DMS153 treated with DMSO at 0.1 percent for 48 hours (cell line): ENCODE measurements at regions not wholly inside any gene's neighbourhood (a gene's known extent, or its start where the extent isn't known, plus 50 kb on each side); places are given as distances from the start of the nearest gene placed in this dataset.

ENCODE experiments used
- DNase-seq: peaks from one replicate; lab custom pipeline; 2025; ENCODE audit not compliant: unreplicated experiment; lab: John Stamatoyannopoulos, UW

DNA sequence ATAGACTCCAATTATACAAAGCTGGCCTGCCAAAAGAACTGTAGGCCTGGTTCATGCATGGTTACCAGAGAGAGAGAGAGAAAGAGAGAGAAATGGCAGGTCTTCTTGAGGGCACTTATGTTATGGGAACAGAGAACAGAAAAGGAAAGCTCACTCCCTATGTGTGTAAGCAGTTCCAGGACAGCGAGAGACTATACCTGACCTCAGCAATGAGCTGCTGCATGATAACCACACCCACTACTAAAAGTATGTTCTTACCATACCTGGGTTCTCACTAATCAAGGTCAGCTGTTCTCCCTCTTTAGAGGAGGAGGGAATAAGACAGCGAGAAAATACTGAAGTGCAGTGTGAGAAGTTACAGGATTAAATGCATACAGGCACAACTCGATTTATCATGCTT lies 583.3 kb downstream of the GBA3 start:
- no peak for DNase-seq

DNA sequence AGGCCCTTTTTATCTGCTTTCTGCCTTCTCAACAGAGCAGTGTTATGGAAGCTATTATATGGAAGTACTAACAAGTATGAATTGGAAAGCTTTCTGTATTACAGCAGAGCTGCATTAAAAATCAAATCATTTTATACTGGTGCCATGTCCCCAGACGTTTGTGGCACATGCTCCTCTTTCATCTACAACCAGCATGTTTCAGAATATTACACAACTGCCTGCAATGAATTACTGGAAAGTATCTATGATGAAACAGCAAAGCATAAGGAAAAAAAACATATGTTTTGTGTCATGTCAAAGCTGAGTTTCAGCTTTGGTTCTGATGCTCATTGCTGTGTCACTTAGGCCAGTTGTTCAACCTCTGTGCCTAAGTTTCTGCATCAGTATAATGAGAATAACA lies 576.8 kb downstream of the GBA3 start:
- no peak for DNase-seq

DNA sequence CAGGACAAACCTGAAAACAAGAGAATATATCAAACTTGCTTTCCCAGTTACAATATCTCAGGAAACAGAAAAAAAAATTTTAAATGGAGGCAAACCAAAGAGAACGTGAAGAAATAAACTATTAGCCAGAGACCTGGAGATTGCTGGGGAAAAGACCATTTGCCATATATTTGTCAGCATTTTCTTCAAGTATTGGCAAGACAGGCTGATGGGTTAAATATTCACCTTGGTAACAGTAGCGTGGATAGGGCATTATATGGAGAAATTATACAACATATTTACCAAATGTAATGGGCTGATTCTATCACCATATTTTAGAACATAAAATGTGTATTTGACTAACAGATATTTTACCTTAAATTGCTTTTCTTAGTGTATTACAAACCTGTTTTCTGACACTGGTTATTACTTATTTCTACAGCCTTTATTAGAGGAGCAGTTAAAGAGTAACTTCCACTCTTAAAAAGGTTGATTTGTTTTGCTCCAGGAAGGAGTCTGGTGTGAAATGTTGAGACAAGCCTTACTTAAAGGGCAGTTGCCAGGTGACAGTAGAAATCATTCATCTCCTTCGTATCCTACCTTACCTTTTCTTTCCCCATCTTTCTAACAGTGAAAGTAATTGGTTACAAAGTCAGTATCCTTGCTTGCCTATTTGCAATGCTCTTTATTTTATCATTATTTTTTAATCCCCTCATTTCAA lies 575.5 kb downstream of the GBA3 start:
- no peak for DNase-seq

DNA sequence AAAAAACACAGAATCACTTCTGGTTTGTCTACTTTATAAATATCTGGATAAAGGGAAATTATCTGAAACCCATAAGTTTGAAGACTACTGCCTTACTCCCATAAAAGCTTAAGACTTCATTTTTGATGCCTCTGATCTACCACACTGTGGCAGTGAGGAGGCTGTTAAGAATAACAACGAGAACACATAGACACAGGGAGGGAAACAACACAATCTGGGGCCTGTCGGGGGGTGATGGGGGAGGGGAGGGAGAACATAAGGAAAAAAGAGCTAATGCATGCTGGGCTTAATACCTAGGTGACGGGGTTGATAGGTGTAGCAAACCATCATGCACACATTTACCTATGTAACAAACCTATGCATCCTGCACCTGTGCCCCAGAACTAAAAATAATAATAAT lies 573.7 kb downstream of the GBA3 start:
- no peak for DNase-seq

DNA sequence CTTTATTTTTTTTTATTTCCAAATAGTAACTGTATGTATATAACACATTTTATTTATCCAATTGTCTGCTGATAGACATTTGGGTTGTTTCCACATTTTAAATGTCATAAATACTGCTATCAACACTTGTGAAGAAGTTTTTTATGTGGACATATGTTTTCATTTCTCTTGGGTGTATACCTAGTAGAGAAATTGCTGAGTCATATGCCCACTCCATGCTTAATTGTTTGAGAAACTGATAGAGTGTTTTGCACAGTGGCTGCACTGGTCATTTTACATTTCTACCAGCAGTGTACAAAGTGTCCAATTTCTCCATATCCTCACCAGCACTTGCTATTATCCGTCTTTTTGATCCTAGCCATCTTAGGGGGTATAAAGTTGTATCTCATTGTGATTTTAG lies 567.8 kb downstream of the GBA3 start:
- no peak for DNase-seq

DNA sequence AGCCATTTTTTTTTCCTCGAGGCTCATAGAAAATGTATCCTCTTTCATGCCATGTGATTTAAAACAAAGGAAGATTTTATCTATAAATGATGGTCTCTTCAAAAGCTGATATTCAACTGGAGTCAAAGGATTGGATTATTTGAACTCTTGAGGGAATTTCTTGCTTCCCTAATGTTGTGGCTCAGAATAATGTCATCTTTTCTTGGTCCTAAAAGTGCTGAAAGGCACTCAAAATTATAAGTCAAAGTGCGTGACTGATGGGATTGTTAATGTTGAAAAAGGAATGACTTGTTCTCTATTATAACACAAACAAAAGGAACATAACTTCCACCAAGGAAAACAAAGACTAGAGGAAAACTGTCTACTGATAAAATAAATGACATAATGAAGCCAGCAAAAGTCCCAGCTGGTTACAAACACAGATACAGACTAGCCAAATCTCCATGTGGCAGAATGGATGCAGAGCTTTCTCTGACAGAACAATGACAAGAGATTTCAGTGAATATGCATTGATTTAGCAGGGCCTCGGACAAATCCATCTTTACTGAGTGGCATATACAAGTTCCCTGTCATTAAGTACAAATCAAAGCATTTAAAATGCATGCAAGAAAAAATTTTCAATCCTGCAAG lies 552.6 kb downstream of the GBA3 start:
- no peak for DNase-seq

DNA sequence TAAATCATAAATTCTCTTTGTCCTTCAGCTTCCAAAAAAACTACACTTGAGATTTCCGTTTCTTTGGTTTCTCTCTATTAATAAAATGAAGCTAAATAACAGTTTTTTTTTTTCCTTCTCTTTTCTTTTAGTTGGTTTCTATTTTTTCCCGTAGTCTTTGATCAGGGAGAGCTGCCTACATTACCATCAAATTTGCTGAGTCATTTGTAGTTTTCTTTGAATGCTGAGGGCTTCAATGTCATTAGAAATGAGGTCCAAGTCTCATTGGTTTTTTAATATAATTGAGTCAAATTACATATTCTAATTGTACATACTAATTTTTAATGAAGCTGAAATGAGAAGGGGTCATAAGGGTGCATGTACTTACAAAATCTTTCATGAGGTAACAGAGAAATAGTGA lies 550.2 kb downstream of the GBA3 start:
- DNase-seq = no peak

DNA sequence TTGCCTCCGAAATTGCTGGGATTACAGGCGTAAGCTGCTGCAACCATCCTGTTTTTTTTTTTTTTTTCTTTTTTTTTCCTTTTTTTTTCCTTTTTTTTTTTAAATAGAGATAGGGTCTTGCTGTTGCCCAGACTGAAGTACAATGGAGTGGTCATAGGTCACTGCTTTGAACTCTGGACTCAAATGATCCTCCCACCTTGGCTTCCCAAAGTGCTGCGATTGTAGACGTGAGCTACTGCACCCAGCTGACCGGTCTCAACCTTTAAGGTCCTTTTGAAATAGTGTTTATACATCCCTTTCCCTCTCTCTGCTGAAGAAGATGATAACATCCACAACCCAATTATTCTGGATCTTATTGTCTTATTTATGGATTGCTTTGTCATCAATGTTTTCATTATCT lies 548.7 kb downstream of the GBA3 start:
- DNase-seq = no peak

DNA sequence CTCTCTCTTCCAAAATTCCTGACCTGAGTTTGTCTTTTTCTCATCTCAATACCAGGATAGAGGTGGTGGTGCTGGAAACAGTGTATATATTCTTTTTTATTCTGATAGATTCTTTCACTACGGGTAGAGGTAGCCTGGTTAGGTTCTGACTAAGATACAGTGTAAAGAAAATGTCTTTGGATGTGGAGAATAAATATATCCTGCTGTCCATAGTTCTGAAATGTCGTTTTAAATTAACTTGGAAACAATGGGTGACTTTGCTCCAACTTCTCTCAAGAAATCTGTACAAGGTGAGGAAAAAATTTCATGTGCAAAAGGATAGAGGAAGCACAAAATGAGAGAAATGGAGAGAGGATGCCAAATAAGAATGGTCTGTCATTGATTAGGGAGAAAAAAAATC lies 546.1 kb downstream of the GBA3 start:
- no peak for DNase-seq

DNA sequence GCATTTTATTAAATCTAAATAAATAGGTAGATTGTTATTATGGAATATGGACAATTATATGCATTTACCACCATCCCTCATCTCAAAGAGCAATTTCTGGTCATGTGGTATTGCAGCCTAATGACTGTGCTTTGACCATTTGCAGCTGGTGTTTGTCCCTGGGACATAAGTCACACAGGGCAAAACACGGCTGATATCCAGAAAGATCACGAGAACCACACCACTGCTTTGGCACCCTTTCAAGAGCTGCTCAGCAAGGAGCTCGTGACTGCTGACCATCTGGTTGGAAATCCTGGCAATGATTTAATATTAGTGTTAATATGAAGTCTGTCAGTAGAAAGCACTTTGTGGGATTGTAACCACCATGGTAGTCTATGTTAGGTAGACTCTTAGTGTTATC lies 545.0 kb downstream of the GBA3 start:
- no peak for DNase-seq

DNA sequence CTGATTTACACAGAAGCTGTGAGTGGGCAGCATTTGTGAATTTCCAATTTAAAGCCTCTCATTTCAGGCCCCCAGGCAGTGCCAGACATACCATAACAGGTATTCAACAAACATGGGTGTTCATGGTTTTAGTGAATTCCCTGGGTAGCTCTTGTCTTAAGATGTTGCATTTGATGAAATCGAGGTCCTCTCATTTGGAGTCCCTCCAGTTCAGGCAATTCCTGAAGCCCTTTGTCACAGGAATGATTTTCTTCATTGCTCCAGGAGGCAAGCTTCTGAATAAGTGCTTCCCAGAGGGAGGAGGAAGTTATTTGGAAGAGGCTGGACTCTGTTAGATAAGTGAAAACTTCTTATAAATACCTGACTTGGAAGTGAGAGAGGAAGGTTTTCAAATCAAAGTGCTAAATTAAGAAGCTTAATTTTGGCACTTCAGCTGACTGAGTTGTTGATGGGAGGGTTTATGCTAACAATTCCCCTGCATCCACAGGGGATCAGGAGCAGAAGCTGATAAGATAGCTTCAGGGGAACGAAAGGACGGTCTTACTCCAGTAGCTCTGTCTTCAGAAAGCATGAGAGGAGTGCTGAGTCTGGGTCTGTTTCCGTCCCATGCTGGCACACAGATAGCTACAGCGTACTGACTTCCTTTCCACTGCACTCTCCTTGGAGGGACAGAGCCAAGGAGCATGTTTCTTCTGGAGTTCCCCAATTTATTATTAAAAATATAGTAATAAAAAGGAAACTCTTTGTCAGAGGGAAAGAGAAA lies 543.1 kb downstream of the GBA3 start:
- DNase-seq = no peak

DNA sequence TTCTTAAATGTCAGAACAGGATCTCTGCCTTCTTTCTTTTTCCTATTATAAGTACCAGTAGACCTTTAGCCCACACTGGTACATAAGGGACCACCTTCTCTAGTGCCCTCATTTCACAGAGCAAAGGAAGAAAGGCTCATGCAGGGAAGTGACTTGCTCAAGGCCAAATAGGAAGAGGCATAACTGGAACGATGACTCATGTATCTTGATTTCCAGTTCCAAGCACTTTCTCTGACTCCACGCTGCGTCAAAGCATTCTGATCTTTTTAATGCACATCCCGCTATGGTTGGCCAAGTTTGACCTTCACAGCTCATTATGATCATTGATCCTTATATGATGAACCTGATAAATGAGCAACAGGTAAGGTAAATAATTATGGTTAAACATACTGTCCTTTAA lies 542.0 kb downstream of the GBA3 start:
- DNase-seq = no peak

DNA sequence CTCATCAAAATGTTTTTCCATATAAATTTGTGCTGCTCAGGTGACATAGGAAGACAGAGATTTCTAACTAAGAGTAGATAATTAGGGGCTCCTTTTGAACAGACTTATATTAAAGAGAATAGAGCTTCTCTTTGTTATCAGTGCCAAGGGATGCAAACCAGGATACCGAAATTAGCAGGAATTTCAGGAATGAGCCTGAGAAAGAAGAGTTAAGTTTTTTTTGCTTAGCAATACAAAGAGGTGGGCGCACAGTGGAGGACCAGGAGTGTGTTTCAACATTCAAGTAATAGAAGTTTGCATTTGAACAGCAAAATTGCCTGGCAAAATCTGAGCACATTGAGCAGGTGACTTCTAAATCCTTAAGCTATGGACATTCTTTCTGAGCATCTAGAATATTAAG lies 541.3 kb downstream of the GBA3 start:
- DNase-seq = no peak

DNA sequence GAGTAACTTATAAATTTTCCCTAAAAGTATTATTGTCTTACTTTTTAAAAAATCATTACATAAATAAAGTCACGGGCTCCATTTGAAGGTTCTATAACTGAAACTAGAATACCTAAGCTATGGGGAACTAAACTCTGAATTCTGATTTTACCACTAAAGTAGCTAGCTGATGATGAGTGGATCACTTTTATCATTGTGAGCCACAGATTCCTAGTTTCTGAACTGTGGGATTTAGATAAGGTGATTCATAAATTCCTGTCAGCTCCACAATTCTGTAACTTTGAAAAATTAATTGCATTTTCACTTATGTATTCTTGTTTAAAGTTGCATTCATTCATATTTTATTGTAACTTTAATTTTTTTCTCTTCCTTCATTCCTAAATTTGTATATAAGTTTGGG lies 540.9 kb downstream of the GBA3 start:
- no peak for DNase-seq

DNA sequence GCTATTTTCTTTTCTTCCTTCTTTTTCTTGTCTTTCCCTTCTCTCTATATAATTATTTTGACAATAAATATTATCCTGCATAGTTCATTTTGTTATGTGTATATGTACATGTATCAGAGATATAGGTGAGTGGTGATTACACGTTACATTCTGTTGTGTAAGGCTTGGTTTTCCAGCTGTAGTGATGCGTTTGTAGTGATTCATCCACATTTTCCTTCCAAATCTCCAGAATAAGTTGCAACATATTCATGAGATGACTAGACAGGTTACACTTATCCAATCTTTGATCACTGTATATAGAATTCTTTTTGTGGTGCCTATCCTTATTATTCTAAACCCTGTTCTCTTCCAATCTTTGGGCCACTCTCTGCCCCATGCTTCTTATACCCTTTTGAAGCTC lies 540.2 kb downstream of the GBA3 start:
- DNase-seq = no peak

DNA sequence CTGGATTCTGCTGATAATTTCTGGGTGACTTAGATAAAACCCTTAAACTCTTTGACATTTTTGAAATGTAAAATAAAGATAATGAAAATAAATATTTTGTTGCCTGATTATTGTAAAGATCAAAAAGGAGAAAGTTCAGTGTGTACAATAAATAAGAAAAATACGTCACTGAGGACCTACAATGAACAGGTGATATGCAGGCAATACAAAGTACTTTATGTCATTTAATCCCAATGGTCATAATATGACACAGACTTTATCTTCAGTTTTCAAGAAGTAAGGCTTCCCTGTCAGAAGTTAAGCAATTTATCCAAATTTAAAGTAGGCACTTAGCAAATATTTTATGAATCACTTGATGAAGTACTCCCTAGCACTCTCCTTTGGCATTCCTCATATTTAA lies 532.8 kb downstream of the GBA3 start:
- no peak for DNase-seq

DNA sequence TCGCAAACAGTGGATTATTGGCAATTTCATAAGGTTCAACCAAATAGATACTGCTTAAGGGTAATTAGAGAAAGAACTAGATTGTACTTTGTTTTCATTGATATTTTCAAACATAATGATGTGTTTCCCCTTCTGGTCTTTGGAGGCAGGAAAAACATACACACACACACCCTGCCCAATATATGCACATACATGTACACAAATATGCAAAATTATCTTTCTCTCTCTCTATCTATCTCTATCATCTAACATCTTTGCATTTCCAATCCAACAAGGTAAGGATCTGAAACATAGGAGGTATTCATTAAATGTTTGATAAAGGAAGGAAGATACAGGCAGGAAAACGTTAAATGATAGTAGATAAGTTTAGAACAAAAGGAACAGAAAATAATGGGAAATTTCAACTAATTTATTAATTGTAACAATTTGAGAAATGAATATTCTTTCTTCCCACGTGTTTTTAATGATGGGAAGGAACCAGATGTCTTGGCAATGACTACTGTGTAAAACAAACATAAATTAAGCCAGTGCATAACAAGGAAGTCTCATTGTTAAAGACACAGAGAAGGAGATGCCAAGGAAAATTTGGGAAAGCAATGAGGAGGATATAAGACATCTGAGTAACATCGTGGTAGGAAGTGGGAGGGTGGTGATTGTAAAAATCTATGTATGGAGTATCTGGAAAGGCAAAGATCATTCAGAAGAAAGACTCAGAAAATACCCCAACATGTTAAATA lies 532.1 kb downstream of the GBA3 start:
- DNase-seq = no peak

DNA sequence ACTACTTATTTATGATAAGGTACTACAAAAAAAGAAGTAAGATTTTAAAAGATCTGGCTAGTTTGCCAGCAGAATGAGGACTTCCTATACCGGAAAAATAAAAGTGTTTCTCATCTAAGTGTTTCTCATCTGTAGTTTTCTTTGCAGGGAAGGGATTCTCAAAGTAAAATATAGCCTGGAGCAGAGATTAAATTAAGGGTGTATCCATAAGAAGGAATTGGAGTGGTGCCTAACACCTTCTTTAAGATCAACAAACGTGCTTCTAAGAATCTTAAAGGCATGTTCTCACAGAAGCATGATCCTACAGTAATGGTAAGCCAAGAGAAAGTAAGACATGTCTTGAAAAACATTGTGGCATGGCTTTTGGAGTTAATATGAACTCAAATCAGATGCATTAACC lies 528.2 kb downstream of the GBA3 start:
- no peak for DNase-seq

DNA sequence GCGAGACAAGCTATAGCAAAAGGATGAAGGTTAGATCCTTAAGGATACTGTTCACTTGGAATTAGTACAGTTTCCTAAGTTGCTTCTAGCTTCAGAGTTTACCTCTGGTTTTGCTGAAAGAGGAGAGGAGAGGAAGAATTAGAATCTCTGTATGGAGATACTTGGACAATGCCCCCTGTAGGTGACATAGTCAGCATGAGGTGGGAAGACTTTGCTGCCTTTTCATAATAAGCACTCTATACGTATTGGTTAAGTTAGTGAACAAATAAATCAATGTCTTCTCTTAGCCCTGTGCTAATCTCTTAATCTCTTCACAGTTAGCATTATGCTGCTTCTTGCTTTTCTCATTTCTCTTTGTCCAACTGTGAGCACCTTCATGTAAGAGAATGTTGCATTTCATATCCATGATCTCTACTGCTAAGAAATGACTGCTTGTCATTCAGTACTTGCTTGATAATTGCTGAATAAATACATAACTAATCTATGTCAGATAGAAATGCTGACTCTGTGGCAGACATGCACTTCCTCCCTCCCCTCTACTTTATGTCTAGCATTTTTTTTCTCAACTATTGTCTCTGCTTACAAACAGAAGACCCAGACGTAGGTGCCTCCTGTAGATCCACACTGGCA lies 527.2 kb downstream of the GBA3 start:
- DNase-seq = no peak

DNA sequence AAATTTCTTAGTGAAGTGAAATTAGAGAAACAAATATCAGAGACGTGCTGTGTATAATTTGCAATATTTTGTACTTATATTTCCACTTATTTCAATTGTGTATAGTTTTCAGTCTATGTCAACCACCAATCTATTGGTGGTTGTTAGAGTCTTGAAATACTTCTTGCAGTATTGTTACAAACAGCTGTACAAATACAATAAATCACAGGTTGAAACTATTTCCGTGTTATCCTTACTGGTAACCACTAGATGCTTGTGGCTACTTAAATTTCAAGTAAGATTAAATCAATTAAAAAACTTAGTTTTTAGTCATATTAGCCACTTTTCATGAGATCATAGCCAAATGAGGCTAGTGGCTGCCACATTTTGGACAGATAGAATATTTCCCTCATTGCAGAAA lies 520.5 kb downstream of the GBA3 start:
- no peak for DNase-seq

DNA sequence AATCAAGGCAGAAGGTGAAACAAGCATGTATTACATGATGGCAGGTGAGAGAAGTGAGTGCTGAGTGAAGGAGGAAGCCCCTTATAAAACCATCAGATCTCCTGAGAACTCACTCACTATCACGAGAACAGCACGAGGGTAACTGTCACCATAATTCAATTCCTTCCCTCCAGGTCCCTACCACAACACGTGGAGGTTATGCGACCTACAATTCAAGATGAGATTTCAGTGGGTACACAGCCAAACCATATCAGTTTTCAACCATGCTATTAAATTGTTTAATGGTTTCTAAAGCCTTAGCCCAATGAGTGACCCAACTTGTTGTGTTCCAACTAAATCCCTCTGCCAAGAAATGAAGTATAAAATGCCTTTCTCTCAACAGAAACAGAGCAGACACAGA lies 519.8 kb downstream of the GBA3 start:
- DNase-seq = no peak
